ENCODE measurements at regions not wholly inside any gene's neighbourhood (a gene's known extent, or its start where the extent isn't known, plus 50 kb on each side); places are given as distances from the start of the nearest gene placed in this dataset.
A peak's percentile ranks its signal among the peaks of the same experiment; 100 is the strongest.

GRCh38 chr3:13766128-13766527, 113.7 kb downstream of the WNT7A start:
- Histone ChIP-seq H3K4me3 (no peak overlapping the region), H3K36me3 (no peaks in the 10 kb centered on the region), H3K27ac (no peak overlapping the region), H3K4me1 (no peaks in the 10 kb centered on the region), H3K27me3 (no peaks in the 10 kb centered on the region), H3K9me3 (peaks cover 0 to 7% of the 10 kb centered on the region in 2 donors)
- ATAC-seq (no peak), DNase-seq (no peak)
- intact Hi-C loops (cut with DNase I): no loop called here
- no peak for TF ChIP-seq CTCF (IDR thresholded peaks at IDR 0.05)

GRCh38 chr3:13764161-13764560, 115.7 kb downstream of the WNT7A start:
- Histone ChIP-seq H3K9me3 (peaks cover 0 to 7% of the 10 kb centered on the region in 2 donors), H3K4me3 (no peak overlapping the region), H3K27me3 (no peaks in the 10 kb centered on the region), H3K4me1 (no peaks in the 10 kb centered on the region), H3K27ac (no peak overlapping the region), H3K36me3 (no peaks in the 10 kb centered on the region)
- intact Hi-C loops (cut with DNase I): no loop called here
- no peak for ATAC-seq
- DNase-seq: peak in 1 of 4 donors; percentile 50
- TF ChIP-seq CTCF (IDR thresholded peaks at IDR 0.05): no peak

- H3K4me1 ChIP-seq: no peaks in the 10 kb centered on the region
- no peak for ATAC-seq
- peaks cover 0 to 7% of the 10 kb centered on the region in 2 donors for H3K9me3 ChIP-seq
- peaks cover 0 to 4% of the 10 kb centered on the region in 2 donors for H3K27me3 ChIP-seq
- H3K36me3 ChIP-seq: no peaks in the 10 kb centered on the region
- intact Hi-C loops (cut with DNase I): no loop called here
- DNase-seq: peak in 1 of 4 donors; percentile 20
- TF ChIP-seq CTCF (IDR thresholded peaks at IDR 0.05): no peak
- H3K27ac ChIP-seq: no peak overlapping the region
- H3K4me3 ChIP-seq: no peak overlapping the region
These were observed 117.0 kb downstream of the WNT7A start for GRCh38 chr3:13762906-13763305.

DNA sequence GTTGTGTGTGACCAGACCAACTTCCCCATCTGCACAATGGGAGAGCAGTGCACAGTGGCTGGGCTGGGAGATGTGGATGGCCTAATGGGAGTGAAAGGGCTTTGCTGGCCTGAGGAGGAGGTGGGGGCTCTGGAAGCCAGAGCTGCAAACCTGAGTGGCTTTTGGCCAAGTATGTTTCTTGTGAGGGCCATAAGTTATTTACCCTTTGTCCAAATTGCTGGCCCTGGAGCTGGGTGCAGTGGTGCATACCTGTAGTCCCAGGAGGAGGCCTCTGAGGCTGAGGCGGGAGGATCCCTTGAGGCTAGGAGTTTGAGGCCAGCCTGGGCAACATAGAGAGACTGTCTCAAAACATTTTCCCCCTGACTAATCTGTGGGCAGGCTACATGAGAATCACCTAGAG, 129.1 kb downstream of the WNT7A start:
- TF ChIP-seq CTCF (IDR thresholded peaks at IDR 0.05): no peak
- intact Hi-C loops (cut with DNase I): no loop called here
- peak in 1 of 4 donors; percentile 20 for DNase-seq
- Histone ChIP-seq H3K4me1 (no peaks in the 10 kb centered on the region), H3K4me3 (no peak overlapping the region), H3K27ac (no peak overlapping the region), H3K27me3 (no peaks in the 10 kb centered on the region), H3K9me3 (peaks cover 0 to 5% of the 10 kb centered on the region in 2 donors), H3K36me3 (no peaks in the 10 kb centered on the region)
- ATAC-seq: no peak

GRCh38 chr3:13750215-13750614, 129.7 kb downstream of the WNT7A start:
- no peak for ATAC-seq
- DNase-seq: no peak
- Histone ChIP-seq H3K9me3 (peaks cover 0 to under 1% of the 10 kb centered on the region in 2 donors), H3K4me1 (no peaks in the 10 kb centered on the region), H3K27ac (no peak overlapping the region), H3K36me3 (no peaks in the 10 kb centered on the region), H3K4me3 (no peak overlapping the region), H3K27me3 (no peaks in the 10 kb centered on the region)
- TF ChIP-seq CTCF (IDR thresholded peaks at IDR 0.05): no peak
- intact Hi-C loops (cut with DNase I): no loop called here
